Left cardiac atrium (tissue), 4 donors: ENCODE measurements at regions not wholly inside any gene's neighbourhood (a gene's known extent, or its start where the extent isn't known, plus 50 kb on each side); places are given as distances from the start of the nearest gene placed in this dataset.
"Not testable (repeated sequence)": the region's sequence is repeated elsewhere in the genome, so short reads cannot be mapped to it uniquely, and the experiment has no call there.

ENCODE experiments used
- ATAC-seq, 2 donors: fragments of 200-7000 bp; cut with Tn5 transposase; one replicate each; pipeline ENCODE4 v1.9.1; 2020; ENCODE audit warnings: mild to moderate bottlenecking in 2 of 2, moderate library complexity in 2 of 2
- DNase-seq: peaks from one replicate; pipeline ENCODE4 v3.0.0-alpha.2; 2020
- intact Hi-C, 2 donors: fragments of 100-400 bp; cut with DNase I; formaldehyde crosslinking; loops; one replicate each; pipeline versions ENCODE4 v1.14.1 to v1.15.1; 2022 to 2023
- donor health status: DM: no; HTN: yes; CAD: no.
- donor health status: DM: no; HTN: yes; CAD: no; lungs with severe emphysema.
- donor health status: DM: yes; HTN: yes; CAD: no.
- donor health status: Dilated cardiomyopathy.

- ATAC-seq, result peak; percentile 87 to 94
- intact Hi-C loops, result no loop called here
- peak; percentile 63 for DNase-seq
Measured at GRCh38 chr6:81894788-81895271, 142.3 kb upstream of the TENT5A start.

- DNase-seq (no peak), ATAC-seq (peak; percentile 76 to 82)
- intact Hi-C loops, result no loop called here
Measured at GRCh38 chr6:81894306-81894705, 141.8 kb upstream of the TENT5A start.

GRCh38 chr6:81892891-81893290 is 140.4 kb upstream of the TENT5A start:
- ATAC-seq (no peak), DNase-seq (no peak)

GRCh38 chr6:81891874-81892273 is 139.4 kb upstream of the TENT5A start:
- intact Hi-C loops, result no loop called here
- ATAC-seq, result no peak
- no peak for DNase-seq

More at GRCh38 chr6:81892891-81893290, 140.4 kb upstream of the TENT5A start:
- intact Hi-C loops, result no loop called here

GRCh38 chr6:81890846-81891245 is 138.4 kb upstream of the TENT5A start:
- ATAC-seq, result no peak
- intact Hi-C loops, result no loop called here
- no peak for DNase-seq

- intact Hi-C loops, result loop anchor here in 1 of 2 donors (5.0 kb wide), 1 partner anchor 52 kb away; no protein-coding TSS in a partner anchor
- DNase-seq (no peak), ATAC-seq (no peak)
Measured at GRCh38 chr6:81889377-81890053, 137.0 kb upstream of the TENT5A start.

GRCh38 chr6:81886909-81887308 is 134.4 kb upstream of the TENT5A start:
- DNase-seq, ATAC-seq: not testable (repeated sequence)
- intact Hi-C loops, result loop anchor here in 1 of 2 donors (5.0 kb wide), 1 partner anchor 50 kb away; no protein-coding TSS in a partner anchor

GRCh38 chr6:81886157-81886556 is 133.7 kb upstream of the TENT5A start:
- ATAC-seq, result no peak

GRCh38 chr6:81881660-81882059 is 129.2 kb upstream of the TENT5A start:
- intact Hi-C loops, result no loop called here
- no peak for ATAC-seq
- DNase-seq, result no peak

More at GRCh38 chr6:81886157-81886556, 133.7 kb upstream of the TENT5A start:
- intact Hi-C loops, result loop anchor here in 1 of 2 donors (5.0 kb wide), 1 partner anchor 49 kb away; no protein-coding TSS in a partner anchor
- no peak for DNase-seq

GRCh38 chr6:81878479-81878878 is 126.0 kb upstream of the TENT5A start:
- ATAC-seq, result no peak
- DNase-seq, result no peak
- intact Hi-C loops, result no loop called here

GRCh38 chr6:81876971-81877370 is 124.5 kb upstream of the TENT5A start:
- intact Hi-C loops, result no loop called here
- no peak for ATAC-seq
- DNase-seq, result no peak

- intact Hi-C loops, result no loop called here
- DNase-seq (no peak), ATAC-seq (no peak)
Measured at GRCh38 chr6:81875782-81876293, 123.4 kb upstream of the TENT5A start.

- DNase-seq, ATAC-seq, intact Hi-C loops: not testable (repeated sequence)
Measured at GRCh38 chr6:81869749-81870508, 117.4 kb upstream of the TENT5A start.

GRCh38 chr6:81865712-81866111 is 113.2 kb upstream of the TENT5A start:
- peak in 1 of 2 donors; percentile 69 for ATAC-seq
- intact Hi-C loops, result no loop called here
- no peak for DNase-seq

GRCh38 chr6:81864124-81864523 is 111.6 kb upstream of the TENT5A start:
- no peak for DNase-seq
- no peak for ATAC-seq
- intact Hi-C loops, result no loop called here

- no peak for ATAC-seq
- no peak for DNase-seq
- intact Hi-C loops, result no loop called here
Measured at GRCh38 chr6:81863123-81863522, 110.6 kb upstream of the TENT5A start.

GRCh38 chr6:81861281-81861680 is 108.8 kb upstream of the TENT5A start:
- intact Hi-C loops, result no loop called here
- ATAC-seq, result no peak
- DNase-seq, result no peak

GRCh38 chr6:81859884-81860283 is 107.4 kb upstream of the TENT5A start:
- intact Hi-C loops, result no loop called here
- ATAC-seq (peak; percentile 40 to 60), DNase-seq (peak; percentile 63)

GRCh38 chr6:81857812-81858211 is 105.3 kb upstream of the TENT5A start:
- DNase-seq (no peak), ATAC-seq (peak; percentile 92 to 93)
- intact Hi-C loops, result no loop called here

- DNase-seq, result no peak
- intact Hi-C loops, result no loop called here
- no peak for ATAC-seq
Measured at GRCh38 chr6:81856872-81857271, 104.4 kb upstream of the TENT5A start.
